NAMALWA (cell line): ENCODE measurements at regions not wholly inside any gene's neighbourhood (a gene's known extent, or its start where the extent isn't known, plus 50 kb on each side); places are given as distances from the start of the nearest gene placed in this dataset.

Experiments used
- DNase-seq: peaks from one replicate; pipeline ENCODE4 v3.0.0-alpha.2; 2015; ENCODE audit warnings: low spot score

- peak; percentile 28 for DNase-seq
These were observed 70.0 kb upstream of the AJAP1 start for GRCh38 chr1:4584449-4584848.

GRCh38 chr1:4585216-4585615, 69.2 kb upstream of the AJAP1 start:
- DNase-seq, result peak; percentile 64

DNA sequence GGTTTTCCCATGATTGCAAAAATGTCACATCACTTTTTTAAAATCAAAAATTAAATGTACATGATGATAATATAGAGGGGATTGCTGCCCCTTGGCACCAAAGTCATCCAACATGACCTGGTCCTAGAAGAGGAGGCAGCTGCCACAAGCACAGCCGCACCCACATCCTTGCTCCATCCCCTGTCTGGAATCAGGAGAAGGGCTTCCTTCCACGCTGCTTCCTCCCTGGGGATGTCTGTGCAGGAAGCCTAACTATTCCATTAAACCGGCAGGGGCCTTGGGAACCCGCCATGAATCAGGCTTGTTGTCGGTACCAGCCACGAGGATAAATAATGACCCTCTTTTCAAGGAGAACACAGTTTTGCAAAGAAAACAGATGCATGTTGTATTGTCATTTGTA, 68.7 kb upstream of the AJAP1 start:
- DNase-seq, result no peak

DNA sequence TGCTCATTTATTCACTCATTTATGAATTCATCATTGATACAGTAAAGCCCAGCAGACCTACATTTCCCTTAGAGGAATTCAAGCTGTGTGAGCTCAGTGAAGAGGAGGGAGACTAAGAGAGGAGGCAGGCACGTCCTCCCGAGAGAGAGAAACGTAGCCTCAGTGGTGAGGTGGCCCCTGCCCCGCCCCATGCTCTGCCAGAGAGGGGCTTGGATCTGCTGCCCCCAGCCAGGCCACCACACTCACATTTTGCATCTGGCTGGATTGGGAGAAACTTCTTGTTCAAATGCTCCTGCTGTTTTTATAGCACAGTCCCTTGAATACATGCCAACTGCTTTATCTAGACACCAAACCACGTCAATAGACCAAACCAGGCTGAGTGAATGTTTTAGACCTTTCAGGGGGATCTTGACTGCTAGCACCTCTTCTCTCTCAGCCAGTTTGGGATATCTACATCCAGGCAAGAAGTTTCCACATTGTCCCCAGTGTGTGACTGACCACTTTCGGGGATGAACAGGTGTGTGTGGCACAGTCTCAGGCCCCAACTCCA, 67.7 kb upstream of the AJAP1 start:
- DNase-seq, result no peak

- DNase-seq, result no peak
These were observed 66.7 kb upstream of the AJAP1 start for GRCh38 chr1:4587721-4588120.

GRCh38 chr1:4590756-4591155, 63.7 kb upstream of the AJAP1 start:
- no peak for DNase-seq

DNA sequence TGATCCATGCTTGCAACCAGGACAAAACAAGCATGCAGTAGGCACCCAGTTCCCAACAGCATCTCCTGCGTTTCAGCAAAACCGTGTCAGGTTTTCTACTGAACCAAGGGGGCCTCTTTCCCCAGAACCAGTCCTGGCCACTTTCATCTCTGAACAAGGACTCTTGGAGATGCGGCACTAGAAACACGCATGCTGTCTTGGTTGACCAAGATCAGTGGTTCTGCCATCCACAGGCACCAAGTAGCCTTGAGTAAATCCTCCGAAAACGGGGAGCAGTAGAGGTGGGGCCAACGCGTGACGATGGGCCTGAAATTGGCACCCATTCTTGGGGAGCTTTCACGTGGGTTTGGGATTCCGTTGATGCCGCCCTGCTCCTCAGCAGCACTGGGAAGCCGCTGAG, 62.5 kb upstream of the AJAP1 start:
- no peak for DNase-seq

DNA sequence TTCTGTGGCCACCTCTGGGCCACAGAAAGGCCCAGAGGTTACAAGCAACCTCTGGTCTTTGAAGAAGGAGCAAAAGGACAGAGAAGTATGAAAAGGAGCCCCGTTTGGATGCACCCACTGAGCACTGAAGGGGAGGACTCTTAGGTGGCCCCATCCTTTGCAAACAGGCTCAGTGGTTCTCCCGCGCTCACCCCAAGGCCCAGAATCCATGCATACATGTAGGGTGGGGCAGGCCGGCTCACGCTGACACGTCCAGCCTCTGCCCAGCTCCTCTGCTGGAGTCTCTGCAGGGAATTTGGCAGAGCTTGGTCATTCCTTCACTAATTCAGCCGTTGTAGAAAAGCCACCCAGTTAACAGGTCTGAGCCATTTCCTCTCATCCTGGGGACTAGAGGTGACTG, 61.3 kb upstream of the AJAP1 start:
- no peak for DNase-seq

DNA sequence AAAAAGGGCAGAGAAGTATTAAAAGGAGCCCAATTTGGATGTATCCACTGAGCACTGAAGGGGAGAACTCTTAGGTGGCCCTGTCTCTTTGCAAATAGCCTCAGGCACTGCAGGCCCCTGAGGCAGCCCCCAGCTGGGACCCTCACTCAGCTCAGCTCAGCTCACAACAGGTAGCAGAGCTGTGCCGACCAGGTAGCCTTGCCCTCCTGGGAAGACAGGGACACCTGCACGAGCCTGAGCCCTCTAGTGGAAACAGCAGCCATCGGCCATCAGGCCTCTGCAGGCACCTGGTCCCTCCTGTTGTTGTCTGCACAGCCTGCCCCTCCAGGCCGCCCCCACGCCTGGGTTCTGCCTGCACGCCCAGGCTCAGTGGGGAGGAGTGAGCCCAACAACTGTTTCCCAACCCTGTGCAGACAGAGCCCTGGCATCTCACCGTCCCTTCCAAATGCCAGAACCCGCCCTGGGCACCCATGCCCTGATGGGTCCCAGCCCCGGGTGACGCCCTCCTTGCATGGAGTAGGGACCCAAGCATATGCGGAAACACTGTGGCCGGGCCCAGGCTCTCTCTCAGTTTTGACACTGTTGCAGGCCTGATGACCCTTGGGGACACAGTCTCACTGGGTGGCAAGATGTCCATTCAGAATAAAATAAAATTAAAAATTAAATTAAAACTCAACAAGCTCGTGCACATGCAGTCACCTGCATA, 60.0 kb upstream of the AJAP1 start:
- DNase-seq, result no peak

- DNase-seq, result no peak
These were observed 58.8 kb upstream of the AJAP1 start for GRCh38 chr1:4595341-4596225.

DNA sequence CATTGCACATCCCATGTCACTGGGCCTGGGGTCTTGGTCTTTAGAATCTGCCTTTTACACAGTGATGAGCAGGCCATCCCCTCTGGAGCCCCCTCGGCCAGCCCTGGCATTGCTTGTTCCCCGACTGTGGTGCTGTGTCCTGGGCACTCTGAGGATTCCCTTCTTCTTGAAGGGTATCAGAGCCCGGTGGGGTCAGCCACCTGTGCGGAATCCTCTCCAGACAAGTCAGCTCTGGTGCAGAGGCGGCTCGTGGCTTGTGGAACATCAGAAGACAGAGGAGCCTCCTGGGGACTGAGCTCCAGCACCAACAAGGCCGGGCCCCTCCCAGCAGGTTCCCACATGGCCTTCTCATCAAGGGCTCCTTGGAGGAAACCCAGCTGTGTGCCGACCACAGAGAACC, 57.9 kb upstream of the AJAP1 start:
- no peak for DNase-seq

GRCh38 chr1:4597020-4597419, 57.4 kb upstream of the AJAP1 start:
- DNase-seq, result no peak

DNA sequence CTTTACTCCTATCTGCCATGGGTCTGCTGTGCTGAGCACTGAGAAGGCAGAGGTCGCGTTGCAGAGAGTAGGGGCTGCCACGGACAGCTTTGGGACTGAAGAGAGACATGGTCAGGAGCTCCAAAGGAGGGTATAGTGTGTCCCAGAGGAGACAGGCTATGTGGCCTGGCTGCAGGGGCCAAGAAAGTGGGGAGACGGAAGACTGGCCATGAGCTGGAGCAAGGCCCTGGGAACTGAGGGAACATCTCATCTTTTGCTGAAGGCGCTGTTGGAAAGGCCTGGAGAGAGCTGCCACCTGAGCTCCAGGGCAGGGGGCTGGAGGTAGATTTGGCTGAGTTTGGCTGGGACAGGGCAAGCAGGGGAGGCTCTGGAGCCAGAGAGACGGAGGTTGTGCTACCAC, 55.8 kb upstream of the AJAP1 start:
- no peak for DNase-seq

GRCh38 chr1:4599521-4599920, 54.9 kb upstream of the AJAP1 start:
- no peak for DNase-seq

DNA sequence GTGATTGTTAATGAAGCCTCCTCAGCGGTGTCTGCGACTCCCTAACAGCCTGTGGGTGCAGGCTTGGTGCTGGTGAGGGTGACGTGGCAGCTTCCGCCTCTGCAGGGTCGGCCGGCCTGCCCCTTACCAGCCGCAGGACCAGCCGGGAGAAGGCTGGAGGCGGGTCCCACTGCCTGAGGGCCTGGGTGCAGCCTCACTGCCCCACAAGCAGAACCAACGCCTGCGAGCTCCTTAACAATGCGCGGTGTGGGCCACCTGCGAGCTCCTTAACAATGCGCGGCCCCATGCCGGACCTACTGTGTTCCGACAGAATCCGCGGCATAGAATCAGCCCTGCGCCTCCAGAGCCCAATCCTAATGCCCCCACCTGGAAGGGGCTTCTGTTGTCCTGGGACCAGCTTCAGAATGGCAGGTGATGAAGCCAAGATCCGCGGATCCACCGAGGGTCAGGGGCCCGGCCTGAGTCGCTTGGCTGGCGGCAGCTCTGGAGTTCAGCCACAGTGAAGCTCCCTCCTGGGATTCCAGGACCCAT, 54.4 kb upstream of the AJAP1 start:
- no peak for DNase-seq

DNA sequence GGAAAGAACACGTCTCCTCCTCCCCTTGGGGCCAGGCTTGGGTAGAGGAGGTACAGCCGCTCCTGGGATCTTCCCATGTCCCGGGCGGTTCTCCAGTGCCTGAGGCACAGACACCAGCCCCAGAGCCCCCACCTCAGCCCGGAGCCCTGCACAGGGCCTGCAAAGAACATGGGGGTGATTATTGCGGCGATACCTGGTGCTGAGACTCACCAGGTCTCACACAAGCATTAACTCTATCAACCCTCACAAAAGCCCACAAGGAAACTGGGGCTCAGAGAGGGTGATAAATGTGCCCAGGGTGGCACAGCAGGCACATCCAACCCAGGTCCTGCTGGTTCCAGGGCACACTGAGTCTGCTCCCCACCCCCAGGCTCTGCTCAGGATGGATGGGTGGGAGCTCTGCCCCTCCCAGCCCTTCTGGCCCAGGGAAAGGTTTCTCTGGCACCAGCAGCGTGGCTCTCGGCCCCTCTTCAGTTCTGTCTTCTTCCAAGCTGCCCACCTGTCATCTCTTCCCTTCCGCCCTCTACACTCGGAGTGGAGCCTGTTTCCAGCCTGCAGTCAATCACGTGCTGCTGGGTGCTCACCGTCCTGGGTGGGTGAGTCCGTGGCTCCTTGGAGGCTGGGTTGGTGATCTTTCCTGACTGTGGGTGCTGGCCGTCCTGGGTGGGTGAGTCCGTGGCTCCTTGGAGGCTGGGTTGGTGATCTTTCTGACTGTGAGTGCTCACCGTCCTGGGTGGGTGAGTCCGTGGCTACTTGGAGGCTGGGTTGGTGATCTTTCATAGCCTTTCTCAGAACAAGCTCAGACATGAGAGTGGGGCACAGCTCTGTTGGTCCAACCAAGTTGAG, 53.6 kb upstream of the AJAP1 start:
- no peak for DNase-seq

DNA sequence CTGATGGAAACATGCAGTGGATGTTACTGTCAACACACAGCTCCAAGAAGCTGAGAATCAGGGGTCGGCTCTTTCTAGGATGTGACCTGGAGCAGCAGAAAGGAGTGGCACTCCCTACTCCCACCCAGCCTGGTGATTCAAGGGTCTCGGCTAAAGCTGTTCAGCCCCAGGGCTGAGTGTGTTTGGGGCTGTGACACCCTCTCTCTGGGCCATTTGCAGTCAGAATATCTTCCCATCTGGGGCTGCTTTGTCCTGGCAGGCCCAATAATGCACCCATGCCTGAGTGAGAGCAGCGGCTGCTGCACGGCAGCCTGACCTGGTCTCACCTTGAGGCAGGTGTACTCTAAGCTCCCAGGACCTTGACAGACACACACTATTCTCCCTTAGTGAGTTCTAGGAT, 52.5 kb upstream of the AJAP1 start:
- DNase-seq, result no peak

GRCh38 chr1:4602462-4603294, 51.7 kb upstream of the AJAP1 start:
- DNase-seq, result no peak

GRCh38 chr1:4603295-4604110, 50.9 kb upstream of the AJAP1 start:
- DNase-seq, result no peak
